GM23248 (cell line): ENCODE measurements at regions not wholly inside any gene's neighbourhood (a gene's known extent, or its start where the extent isn't known, plus 50 kb on each side); places are given as distances from the start of the nearest gene placed in this dataset.

ENCODE experiments used
- EZH2 ChIP-seq: fragments of 200-600 bp; sonication (generic); IDR thresholded peaks from 2 replicates; pipeline ENCODE4 v1.6.1; 2018; ENCODE audit warnings: antibody characterized with exemption, mild to moderate bottlenecking; ENCODE audit not compliant: insufficient read depth, poor library complexity, severe bottlenecking
- EZH2phosphoT487 ChIP-seq: fragments of 200-600 bp; sonication (generic); IDR thresholded peaks from 2 replicates; pipeline ENCODE4 v1.6.1; 2018; ENCODE audit warnings: antibody characterized with exemption, moderate library complexity, mild to moderate bottlenecking, low read depth; ENCODE audit not compliant: insufficient read depth

DNA sequence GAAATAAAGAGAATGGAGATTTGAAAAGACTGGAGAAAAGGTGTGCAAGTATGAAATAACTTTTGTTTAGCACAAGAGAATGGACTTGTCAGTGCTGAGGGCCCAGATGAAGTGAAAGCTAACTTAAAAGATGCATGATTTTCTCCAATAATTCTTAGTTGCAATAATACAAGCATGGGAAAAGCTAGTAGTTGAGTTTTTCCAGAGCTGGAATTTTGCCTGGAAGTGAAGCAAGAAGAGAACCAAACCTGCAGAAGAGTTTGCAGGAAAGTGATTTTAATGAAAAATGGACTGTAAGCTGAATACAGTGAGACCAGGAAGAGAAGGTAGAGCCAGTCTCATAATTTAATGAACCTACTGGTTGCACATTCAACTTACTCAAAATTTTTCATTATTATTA lies 69.3 kb upstream of the FSCB start:
- TF ChIP-seq EZH2: no peak
- no peak for TF ChIP-seq EZH2phosphoT487
